Activated naive CD4-positive, alpha-beta T cell treated with anti-CD3 and anti-CD28 coated beads, Interleukin-2, amount 50 U/mL, for 16 hours (primary cell): ENCODE measurements at regions not wholly inside any gene's neighbourhood (a gene's known extent, or its start where the extent isn't known, plus 50 kb on each side); places are given as distances from the start of the nearest gene placed in this dataset.
"Not testable (repeated sequence)": the region's sequence is repeated elsewhere in the genome, so short reads cannot be mapped to it uniquely, and the experiment has no call there.

ENCODE experiments used
- DNase-seq: peaks from one replicate; pipeline ENCODE4 v3.0.0-alpha.2; 2020

DNA sequence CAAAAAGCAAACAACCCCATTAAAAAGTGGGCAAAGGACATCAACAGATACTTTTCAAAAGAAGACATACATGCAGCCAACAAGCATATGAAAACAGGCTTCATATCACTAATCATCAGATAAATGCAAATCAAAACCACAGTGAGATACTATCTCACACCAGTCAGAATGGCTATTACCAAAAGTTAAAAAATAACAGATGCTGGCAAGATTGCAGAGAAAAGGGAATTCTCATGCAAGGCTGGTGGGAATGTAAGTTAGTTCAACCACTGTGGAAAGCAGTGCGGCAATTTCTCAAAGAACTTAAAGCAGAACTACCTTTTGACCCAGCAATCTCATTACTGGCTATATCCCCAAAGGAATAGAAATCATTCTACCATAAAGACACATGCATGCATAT, 260.8 kb downstream of the C11orf87 start:
- not testable (repeated sequence) for DNase-seq

DNA sequence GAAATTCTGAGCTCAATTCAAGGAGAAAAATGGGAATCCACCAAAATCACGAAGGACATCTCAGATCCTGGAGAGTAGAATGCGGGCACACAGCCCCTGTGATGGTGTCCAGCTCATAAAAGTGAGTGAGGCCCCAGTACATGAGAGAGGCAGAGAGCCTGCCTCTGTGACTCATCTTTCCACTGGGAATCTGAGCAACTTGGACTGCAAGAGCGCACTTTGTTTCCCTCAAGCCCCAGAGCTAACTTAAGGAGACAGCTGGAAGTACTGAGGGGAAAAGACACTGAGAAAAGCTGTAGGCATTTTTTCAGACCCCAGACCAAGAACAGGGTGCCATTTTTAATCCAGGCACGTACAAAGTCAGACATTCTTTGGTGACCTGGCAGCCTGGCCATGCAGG, 273.7 kb downstream of the C11orf87 start:
- DNase-seq, result no peak

DNA sequence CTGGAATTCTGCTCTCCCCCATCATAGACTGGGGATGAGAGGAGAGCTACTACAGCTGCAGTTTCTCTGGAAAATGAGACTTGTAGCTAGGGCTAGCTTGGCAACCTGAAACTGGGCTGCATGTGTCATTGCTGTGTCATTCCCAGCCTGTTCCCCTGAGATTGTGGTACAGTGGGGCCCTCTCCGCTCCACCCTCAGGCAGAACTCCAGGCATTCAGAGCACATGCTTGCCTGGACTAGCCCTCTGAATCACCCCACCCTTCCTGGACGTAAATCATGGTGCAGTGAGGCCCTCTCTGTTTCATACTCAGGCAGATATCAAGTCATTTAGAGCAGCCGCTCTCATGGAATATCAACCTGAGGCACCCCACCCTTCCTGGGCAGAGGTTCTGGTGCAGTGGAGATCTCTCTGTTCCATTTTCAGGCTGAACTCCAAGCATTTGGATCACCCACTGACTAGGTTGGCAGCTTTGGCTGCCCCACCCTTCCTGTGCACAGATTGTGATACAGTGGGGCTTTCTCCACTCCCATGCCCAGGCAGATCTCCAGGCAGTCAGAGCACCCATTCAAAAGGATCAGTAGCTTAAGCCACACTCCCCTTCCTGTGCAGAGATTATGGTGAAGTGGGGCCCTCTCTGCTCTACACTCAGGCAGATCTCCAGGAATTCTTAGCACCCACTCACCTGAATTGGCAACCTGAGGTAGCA, 274.4 kb downstream of the C11orf87 start:
- DNase-seq, result no peak

DNA sequence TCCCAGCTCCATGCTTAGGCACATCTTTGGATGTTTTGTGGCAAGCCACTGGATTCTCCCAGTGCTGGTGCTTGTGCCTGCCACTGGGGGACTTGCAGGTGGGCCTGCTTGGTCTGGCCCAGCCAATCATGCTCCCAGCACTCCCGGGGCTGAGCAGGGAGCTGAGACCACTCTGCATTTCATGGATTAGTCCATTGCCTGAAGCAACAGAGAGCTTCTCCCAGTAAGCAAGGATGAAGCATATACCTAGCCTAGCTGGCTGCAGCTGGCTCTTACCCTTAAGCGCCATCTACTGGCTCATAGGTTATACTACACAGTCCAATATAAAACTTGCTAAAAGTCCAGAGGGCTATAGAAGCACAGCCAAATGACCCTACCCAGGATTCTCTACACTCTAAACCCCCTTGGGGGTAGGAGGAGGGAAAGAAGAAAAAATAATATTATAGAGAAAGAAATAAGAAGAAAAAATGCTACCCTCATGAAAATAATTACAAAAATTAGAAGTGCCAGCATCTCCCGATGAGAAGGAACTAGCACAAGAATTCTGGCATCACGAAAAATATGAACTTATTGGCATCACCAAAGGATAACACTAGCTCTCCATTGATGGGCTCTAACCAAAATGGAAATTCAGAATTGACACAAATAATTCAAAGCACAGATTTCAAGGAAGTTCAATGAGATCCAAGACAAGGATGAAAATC, 275.3 kb downstream of the C11orf87 start:
- DNase-seq, result no peak

DNA sequence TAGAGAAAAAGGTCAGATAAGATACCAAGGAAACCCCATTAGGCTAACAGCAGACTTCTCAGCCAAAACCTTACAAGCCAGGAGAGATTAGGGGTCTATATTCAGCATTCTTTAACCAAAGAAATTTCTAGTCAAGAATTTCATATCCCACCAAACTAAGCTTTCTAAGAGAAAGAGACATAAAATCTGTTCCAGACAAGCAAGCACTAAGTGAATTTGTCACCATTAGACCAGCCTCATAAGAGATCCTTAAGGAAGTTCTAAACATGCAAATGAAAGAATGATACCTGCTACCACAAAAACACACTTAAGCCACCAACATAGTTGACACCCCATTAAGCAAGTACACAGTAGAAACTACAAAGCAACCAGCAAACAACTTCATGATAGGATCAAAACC, 276.2 kb downstream of the C11orf87 start:
- DNase-seq, result no peak

DNA sequence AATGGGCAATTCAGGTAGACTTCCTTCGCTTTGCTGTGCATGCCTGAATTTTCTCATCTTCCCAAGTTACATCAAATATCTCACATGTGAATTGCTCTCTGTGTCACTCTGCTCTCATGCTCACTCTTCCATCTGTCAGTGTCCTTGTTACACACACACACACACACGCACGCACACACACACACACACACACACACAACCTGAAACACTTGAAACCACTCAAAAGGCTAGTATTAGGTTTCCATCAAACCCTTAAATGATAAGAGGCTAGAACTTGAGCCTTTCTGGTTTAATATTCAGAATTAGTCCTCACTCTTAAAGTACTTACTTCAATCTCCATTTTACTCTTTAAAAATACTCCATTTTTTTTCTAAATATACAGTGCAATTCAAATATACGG, 282.4 kb downstream of the C11orf87 start:
- DNase-seq, result no peak

DNA sequence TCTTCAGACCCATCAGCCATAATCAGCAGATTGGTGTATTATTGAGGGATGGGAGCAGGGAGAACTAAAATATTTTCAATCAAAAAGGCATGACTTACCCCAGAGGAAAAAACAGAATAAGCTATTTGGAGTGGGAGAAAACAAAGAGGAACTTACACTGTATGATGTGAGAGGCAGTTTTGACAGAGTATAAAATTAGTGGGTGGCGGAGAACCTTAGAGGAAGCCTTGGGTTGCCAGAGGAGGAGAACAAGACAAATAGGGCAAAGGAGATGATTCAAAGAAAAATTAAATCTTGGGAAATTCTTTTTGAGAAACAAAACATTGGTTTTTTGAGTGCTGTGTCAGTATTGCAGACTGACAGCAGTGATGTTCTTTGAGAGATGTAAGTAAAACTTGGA, 285.0 kb downstream of the C11orf87 start:
- no peak for DNase-seq

DNA sequence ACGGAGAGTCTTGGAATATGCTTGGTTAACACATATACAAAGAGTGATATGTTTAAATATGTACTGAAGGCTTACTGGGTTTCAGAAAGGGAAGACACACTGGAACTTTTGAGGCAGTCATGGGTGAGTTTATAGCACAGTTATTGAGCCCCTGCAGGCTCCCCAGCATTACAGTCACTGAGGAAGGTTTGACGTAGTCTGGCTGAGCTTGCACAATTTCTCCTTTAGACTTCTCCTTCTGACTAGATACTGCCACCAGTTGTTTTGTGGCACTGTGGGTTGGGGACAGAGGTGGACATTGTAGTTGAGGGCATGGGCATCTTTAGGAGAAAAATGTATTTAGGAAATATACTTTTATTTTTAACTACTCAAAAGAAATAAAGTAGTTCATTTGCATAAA, 285.4 kb downstream of the C11orf87 start:
- DNase-seq, result no peak

DNA sequence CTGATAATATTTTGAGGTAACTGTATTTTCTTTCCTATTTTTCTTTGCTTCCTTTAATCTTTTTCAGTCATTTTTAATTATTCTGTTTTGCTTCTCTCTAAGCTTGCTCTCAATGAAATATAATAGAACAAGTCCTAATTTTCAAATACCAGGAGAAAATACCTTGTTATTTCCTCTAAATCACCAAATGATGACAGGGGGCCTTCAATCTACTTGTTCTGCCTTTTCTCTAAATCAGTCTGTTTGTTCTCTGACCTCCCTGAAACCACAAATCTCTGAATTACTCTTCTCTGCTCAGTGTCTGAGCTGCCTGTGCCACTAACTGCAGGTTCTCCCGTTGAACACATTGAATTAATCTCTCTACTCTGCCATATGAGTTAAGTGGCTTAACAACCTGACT, 286.2 kb downstream of the C11orf87 start:
- no peak for DNase-seq

DNA sequence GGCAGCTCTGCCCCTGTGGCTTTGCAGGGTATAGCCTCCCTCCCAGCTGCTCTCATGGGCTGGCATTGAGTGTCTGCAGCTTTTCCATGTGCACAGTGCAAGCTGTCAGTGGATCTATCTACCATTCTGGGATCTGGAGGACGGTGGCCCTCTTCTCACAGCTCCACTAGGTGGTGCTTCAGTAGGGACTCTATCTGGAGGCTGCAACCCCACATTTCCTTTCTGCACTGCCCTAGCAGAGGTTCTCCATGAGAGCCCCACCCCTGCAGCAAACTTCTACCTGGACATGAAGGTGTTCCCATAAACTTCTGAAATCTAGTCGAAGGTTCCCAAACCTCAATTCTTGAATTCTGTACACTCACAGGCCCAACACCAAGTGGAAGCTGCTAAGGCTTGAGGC, 292.5 kb downstream of the C11orf87 start:
- not testable (repeated sequence) for DNase-seq

DNA sequence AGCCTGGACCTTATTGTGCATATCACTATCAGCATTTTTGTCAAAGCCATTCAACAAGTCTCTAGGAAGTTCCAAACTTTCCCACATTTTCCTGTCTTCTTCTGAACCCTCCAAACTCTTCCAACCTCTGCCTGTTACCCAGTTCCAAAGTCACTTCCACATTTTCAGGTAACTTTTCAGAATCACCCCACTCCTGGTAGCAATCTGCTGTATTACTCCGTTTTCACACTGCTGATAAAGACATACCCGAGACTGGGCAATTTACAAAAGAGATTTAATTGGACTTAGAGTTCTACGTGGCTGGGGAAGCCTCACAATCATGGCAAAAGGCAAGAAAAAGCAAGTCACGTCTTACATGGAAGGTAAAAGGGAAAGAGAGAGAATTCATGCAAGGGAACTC, 293.4 kb downstream of the C11orf87 start:
- not testable (repeated sequence) for DNase-seq

DNA sequence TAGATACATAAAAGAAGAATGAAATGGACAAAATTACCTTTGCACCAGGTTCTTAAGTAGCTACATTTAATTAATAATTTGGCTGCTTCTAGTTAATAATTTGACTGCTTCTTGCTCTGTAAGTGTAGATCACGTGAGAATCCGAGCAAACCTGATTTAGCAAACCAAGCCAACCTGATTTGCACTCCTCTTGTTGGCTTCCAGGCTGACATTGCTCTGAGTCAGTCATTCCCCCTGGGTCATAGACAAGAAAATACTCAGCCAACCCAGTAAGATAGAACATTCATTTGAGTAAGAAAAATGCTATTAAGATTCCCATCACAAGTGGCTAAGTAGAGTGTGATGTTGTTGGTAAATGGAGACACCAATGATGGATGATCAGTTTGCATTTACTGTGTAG, 304.1 kb downstream of the C11orf87 start:
- no peak for DNase-seq

DNA sequence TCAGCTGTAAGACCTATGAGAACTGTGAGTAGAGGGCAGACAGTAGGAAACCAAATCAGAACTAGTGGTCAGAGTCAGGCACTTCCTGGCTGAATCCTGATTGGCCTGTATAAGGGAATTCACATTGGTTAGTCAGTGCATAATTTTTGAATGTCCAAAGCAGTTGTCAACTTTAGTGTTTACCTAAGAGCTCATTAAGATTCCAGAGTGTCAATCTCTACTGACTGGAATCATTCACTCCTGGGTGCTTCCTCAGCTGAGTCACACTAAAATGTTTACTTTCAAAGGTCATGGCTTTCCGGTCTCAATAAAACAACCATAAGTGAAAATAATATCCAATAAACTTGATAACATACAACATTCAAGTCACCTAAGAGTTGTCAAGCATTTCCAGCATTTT, 306.1 kb downstream of the C11orf87 start:
- no peak for DNase-seq

DNA sequence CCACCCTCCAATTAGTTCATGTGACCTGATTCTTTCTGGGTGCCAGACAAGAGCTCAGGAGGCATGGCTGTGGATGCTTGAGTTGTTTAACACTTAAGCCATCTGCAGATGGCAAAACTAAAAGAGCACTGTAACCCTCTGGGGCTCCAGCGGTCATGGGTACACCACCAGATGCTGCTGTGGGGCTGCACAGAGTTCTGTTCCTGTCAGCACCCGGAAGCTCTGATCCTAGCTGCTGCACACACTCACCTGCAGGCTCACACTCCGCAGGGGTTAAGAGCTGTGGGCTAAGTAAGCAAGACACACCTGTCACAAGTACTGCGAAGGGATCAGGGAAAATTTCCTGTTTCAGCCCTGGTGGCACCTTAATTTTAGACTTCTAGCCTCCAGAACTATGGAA, 307.8 kb downstream of the C11orf87 start:
- DNase-seq, result no peak

DNA sequence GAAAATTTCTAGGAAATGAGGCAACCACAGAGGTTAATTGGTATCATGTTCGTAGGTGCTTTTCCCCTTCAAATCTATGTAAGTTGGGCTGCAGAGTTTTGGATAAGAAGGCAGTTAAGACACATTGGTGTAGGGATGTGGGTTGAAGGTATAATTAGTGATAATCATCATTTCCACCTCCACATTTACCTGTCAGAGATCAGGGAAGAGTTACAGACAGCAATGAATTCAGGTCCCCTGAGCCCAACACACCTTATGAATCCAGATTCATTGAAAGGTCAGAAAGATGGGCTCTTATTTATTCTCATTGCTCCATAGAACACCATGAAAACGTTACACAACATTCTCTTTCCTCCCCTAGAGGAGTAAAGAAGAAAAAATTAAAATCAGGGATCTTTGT, 308.7 kb downstream of the C11orf87 start:
- DNase-seq, result no peak

DNA sequence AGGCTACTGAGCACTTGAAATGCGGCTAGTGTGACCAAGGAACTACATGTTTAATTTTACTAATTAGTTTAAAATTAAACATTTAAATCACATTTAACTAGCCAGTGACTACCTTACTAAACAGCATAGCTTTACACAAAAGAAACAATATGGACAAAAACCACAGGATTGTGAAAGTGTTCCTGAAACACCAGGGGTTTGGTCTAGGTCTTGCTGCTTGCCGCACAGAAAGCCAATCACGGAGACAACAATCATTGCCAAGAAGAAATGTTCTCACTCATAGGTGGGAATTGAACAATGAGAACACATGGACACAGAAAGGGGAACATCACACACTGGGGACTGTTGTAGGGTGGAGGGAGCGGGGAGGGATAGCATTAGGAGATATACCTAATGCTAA, 309.5 kb downstream of the C11orf87 start:
- no peak for DNase-seq

DNA sequence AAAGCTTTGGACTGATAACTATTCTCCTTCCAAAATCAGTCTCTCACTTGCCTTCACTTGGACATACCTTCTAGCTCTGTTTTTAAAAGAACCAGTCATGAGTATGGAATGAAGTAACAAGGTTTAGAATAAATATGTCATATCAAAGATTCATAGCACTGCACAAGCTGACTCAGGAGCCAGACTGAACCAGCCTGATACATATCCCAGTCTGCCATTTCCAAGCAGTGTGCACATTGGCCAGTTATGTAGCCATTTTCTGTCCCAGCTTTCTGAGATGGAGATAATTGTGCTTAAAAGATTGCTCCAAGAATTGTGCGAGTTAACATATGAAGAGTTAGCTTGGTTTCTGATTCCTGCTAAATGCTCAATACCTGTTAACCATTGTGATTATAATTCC, 311.3 kb downstream of the C11orf87 start:
- no peak for DNase-seq

DNA sequence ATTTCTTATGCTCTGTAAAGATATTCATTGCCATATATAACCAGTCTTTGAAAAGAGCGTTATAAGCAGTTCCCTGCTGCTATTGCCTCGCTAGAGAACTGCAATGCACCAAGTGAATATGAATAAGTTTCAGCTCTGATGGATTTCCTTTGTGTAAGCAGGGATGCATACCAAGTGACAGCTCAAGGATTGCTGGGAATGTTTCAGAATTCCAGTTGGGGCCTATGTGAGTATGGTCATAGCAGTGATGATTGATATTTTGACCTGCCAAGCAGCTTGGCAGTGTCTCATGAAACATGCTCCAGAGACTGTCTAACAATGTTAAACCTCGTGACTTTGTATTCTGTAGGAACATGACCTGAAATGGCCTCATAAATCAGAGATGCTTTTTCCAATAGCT, 312.6 kb downstream of the C11orf87 start:
- DNase-seq, result no peak

DNA sequence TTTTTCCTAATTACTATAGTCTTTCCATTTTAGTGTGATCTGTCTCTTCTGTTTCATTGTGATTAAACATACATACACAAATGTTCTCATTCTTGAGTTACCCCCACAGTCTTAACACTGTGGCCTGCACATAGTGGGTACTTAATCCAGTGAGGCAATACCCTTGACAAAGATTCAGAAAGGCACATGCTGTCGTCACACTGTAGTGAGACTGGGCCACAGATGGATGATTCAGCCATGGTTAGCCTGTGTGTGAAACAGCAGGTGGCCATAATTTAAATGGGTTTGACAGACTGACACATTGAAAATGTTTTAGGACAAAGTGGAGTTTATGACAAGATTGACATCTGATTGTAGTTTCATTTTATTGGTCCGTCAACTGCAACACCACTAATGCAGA, 313.1 kb downstream of the C11orf87 start:
- no peak for DNase-seq

DNA sequence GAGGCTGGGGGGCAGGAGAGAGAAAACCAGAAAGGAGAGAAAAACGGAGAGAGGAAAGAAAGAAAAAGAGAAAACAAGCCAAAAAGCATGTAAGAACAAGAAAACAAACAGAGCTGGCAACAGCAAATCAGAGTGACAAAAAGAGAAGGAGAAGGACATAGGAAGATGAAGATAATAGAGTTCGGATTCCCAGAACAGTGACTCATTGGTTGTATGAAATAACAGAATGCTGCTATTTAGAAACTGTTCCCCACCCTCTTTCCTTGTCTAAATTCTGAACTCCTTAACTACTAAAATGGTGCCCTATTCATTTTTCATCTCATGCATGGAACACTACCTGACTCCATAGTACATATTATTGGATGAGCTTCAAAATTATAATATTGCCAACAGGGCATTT, 317.4 kb downstream of the C11orf87 start:
- DNase-seq, result no peak

DNA sequence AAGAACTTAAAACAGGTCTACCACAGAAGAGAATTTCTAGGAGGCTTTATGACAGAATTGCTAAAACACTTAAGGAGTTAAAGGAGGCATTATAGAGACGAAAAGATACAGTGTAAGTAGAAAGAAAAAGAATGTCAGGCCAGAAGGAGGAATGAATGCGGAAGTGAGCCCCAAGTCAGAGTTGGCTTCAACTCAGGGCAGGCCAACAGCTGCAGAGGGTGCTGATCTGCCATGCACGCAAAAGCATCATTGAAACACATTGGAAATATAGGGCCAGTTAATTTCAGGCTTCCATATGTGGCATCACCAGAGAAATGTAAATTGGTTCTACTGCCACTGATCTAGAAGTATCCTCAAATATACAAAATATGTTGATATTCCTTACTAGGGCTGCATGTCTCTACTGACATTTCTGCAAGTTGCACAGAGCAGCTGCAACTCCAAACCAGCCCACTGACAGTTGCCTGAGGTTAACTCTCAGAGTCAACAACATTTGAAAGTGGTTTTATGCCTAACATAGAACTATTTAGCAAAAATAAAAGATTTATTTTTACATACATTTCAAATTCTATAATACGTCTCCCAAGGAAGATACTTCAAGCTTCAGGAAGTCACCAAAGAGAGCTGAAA, 324.1 kb downstream of the C11orf87 start:
- DNase-seq, result no peak

DNA sequence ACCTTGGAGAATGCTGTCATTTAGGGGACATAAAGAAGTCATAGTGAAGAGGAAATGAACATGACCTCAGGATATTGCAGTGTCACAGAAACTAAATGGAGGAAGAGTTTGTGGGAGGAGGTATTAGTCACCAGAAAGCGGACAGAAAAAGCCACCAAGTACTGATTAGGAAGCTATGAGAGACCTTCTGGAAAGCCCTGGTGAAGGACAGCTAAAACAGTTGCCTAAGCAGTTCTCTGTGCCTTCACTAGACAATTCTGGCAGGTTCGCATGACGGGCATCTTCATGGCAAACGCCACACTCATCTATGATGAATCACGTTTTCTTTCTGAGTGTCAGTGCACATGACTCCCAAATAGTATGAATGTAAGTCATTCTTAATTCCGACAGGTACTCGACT, 325.8 kb downstream of the C11orf87 start:
- no peak for DNase-seq

DNA sequence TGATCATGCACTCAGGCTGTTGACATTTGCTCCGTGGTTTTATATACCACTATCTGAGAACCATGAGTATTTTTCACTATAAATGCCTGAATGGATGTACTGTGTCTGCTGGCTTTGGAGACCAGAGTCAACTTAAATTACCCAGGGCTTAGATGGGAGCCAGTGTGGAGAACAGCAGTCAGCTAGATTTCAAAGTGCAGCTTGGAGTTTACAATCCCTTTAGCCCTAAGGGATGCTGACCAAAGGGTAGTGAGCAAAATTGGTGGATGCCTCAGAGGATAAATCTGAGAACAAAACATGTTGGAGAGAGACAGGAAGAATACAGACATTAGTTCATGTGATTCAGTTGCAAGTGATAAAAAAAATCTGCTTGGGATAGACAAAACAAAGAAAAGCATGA, 327.5 kb downstream of the C11orf87 start:
- DNase-seq, result no peak

DNA sequence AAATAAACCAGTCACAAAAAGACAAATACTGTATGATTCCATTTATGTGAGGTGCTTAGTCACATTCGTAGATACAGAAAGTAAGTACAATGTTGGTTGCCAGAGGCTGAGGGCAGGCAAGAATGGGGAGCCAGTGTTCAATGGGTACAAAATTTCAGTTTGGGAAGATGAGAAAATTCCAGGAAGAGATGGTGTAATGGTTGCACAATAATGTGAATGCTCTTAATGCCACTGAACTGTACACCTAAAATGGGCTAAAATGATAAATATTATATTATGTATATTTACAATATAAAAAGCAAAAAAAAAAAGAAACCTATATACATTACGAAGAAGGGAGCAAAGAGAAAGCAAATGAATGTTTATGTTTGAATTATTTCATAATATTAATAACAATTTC, 329.0 kb downstream of the C11orf87 start:
- DNase-seq, result no peak
